Stimulated activated CD4-positive, alpha-beta T cell treated with anti-CD3 and anti-CD28 coated beads, Interleukin-4, amount 100 ng/mL, for 1 hour (primary cell): ENCODE measurements at regions not wholly inside any gene's neighbourhood (a gene's known extent, or its start where the extent isn't known, plus 50 kb on each side); places are given as distances from the start of the nearest gene placed in this dataset.

ENCODE experiments used
- DNase-seq: peaks from one replicate; pipeline ENCODE4 v3.0.0-alpha.2; 2020

GRCh38 chr4:181507938-181508337 is 735.3 kb upstream of the TENM3 start:
- DNase-seq: no peak

GRCh38 chr4:181508601-181509000 is 734.6 kb upstream of the TENM3 start:
- DNase-seq: no peak

GRCh38 chr4:181509073-181509472 is 734.1 kb upstream of the TENM3 start:
- DNase-seq: no peak

- DNase-seq: no peak
Observed at GRCh38 chr4:181517491-181517890, 725.7 kb upstream of the TENM3 start.

- DNase-seq: no peak
Observed at GRCh38 chr4:181520790-181521189, 722.4 kb upstream of the TENM3 start.

GRCh38 chr4:181523973-181524372 is 719.2 kb upstream of the TENM3 start:
- DNase-seq: no peak

- DNase-seq: no peak
Observed at GRCh38 chr4:181524499-181524898, 718.7 kb upstream of the TENM3 start.

- no peak for DNase-seq
Observed at GRCh38 chr4:181525634-181526033, 717.6 kb upstream of the TENM3 start.

- no peak for DNase-seq
Observed at GRCh38 chr4:181528570-181529184, 714.5 kb upstream of the TENM3 start.

- DNase-seq: no peak
Observed at GRCh38 chr4:181529537-181529936, 713.7 kb upstream of the TENM3 start.

- no peak for DNase-seq
Observed at GRCh38 chr4:181536196-181536746, 706.9 kb upstream of the TENM3 start.

GRCh38 chr4:181536811-181537434 is 706.3 kb upstream of the TENM3 start:
- no peak for DNase-seq

- no peak for DNase-seq
Observed at GRCh38 chr4:181538431-181538830, 704.8 kb upstream of the TENM3 start.

- no peak for DNase-seq
Observed at GRCh38 chr4:181541396-181541795, 701.8 kb upstream of the TENM3 start.

GRCh38 chr4:181548873-181549575 is 694.2 kb upstream of the TENM3 start:
- DNase-seq: no peak

- DNase-seq: no peak
Observed at GRCh38 chr4:181549576-181550188, 693.5 kb upstream of the TENM3 start.

GRCh38 chr4:181550381-181550780 is 692.8 kb upstream of the TENM3 start:
- DNase-seq: no peak

GRCh38 chr4:181559637-181560036 is 683.6 kb upstream of the TENM3 start:
- DNase-seq: no peak

GRCh38 chr4:181562399-181562798 is 680.8 kb upstream of the TENM3 start:
- no peak for DNase-seq

GRCh38 chr4:181564625-181565024 is 678.6 kb upstream of the TENM3 start:
- no peak for DNase-seq

GRCh38 chr4:181566490-181566889 is 676.7 kb upstream of the TENM3 start:
- DNase-seq: no peak

GRCh38 chr4:181569553-181569952 is 673.6 kb upstream of the TENM3 start:
- DNase-seq: no peak

- DNase-seq: no peak
Observed at GRCh38 chr4:181578911-181579310, 664.3 kb upstream of the TENM3 start.

- DNase-seq: no peak
Observed at GRCh38 chr4:181579486-181579885, 663.7 kb upstream of the TENM3 start.
